HepG2 (cell line): ENCODE measurements at regions not wholly inside any gene's neighbourhood (a gene's known extent, or its start where the extent isn't known, plus 50 kb on each side); places are given as distances from the start of the nearest gene placed in this dataset.

ENCODE experiments used
- ATAC-seq: fragments of 200-7000 bp; cut with Tn5 transposase; 3 replicates; pipeline ENCODE4 v1.9.1; 2020; ENCODE audit warnings: mild to moderate bottlenecking, moderate library complexity
- BruUV-seq: library from RNA; stranded (reverse); fragments of 400-500 nt; replicated peaks from 2 replicates; lab custom pipeline; 2021; lab: Mats Ljungman, UMichigan
- CTCF ChIA-PET: fragments of 300-600 bp; formaldehyde crosslinking; extraction: SDS; loops from one replicate; lab custom pipeline; 2021; ENCODE audit warnings: low total read pairs, inconsistent platforms, low intra/inter-chr PET ratio; lab: Yijun Ruan, JAX
- POLR2A ChIA-PET: fragments of 350-600 bp; sonication (Branson Sonifier 250); formaldehyde crosslinking; loops from one replicate; lab custom pipeline; 2020; ENCODE audit warnings: antibody characterized with exemption, inconsistent platforms; lab: Yijun Ruan, JAX
- DNase-seq: peaks from one replicate; pipeline ENCODE4 v3.0.0-alpha.2; 2015; ENCODE audit warnings: low spot score
- FAIRE-seq: peaks from 3 replicates; lab custom pipeline; 2011; peaks lifted over from hg19 to GRCh38; lab: Jason Lieb, UNC
- H2AFZ ChIP-seq: one replicate; pipeline ENCODE4 v1.6.1; 2011; ENCODE audit warnings: low read length, inconsistent platforms
- H3K27ac ChIP-seq: fragments of 300-600 bp; 3 replicates; pipeline ENCODE4 v1.8.0; 2011; ENCODE audit warnings: mixed run types, mild to moderate bottlenecking, mixed read lengths, low read length, inconsistent platforms; ENCODE audit not compliant: insufficient read depth; ENCODE audit errors: extremely low read length
- H3K27me3 ChIP-seq, 2 experiments: fragments of 200-600 bp in 1 of 2; 2 replicates in 1 of 2; 3 replicates in 1 of 2; pipeline versions ENCODE4 v1.6.0 to v1.8.0; 2011; ENCODE audit warnings: low read length in 2 of 2, mild to moderate bottlenecking in 2 of 2, moderate library complexity in 2 of 2, inconsistent platforms in 1 of 2; ENCODE audit not compliant: insufficient read depth in 2 of 2, control insufficient read depth in 1 of 2
- H3K36me3 ChIP-seq, 2 experiments: fragments of 200-600 bp in 1 of 2; replicated peaks in 1 of 2; 2 replicates in 1 of 2; 3 replicates in 1 of 2; pipeline versions ENCODE4 v1.5.1 to v1.8.0; 2011; ENCODE audit warnings: low read length in 2 of 2, inconsistent platforms in 1 of 2; ENCODE audit not compliant: insufficient read depth in 2 of 2, control insufficient read depth in 1 of 2
- H3K4me1 ChIP-seq: 2 replicates; pipeline ENCODE4 v1.5.1; 2012; ENCODE audit warnings: low read length, inconsistent platforms; ENCODE audit not compliant: insufficient read depth
- H3K4me2 ChIP-seq: 2 replicates; pipeline ENCODE4 v1.6.0; 2011; ENCODE audit warnings: low read depth, low read length, inconsistent platforms
- H3K4me3 ChIP-seq, 3 experiments: fragments of 200-600 bp in 1 of 3; sonication (generic), shearing (Covaris generic) in 1 of 3; replicated peaks in 1 of 3; 2 replicates each; pipeline ENCODE4 v1.5.1; 2011 to 2016; ENCODE audit warnings: low read length in 3 of 3, inconsistent platforms in 2 of 3, low read depth in 2 of 3, mild to moderate bottlenecking in 2 of 3, control low read depth in 1 of 3, mixed read lengths in 1 of 3; ENCODE audit not compliant: insufficient read depth in 1 of 3
- H3K79me2 ChIP-seq: one replicate; pipeline ENCODE4 v1.6.1; 2011; ENCODE audit warnings: low read length, inconsistent platforms; ENCODE audit not compliant: insufficient read depth
- H3K9ac ChIP-seq: 2 replicates; pipeline ENCODE4 v1.6.0; 2011; ENCODE audit warnings: mild to moderate bottlenecking, low read depth, low read length, inconsistent platforms; ENCODE audit not compliant: insufficient read depth
- H3K9me3 ChIP-seq: 2 replicates; pipeline ENCODE4 v1.5.1; 2012; ENCODE audit warnings: mild to moderate bottlenecking, low read length
- H4K20me1 ChIP-seq: 2 replicates; pipeline ENCODE4 v1.6.0; 2011; ENCODE audit warnings: inconsistent platforms, mild to moderate bottlenecking, low read length, moderate library complexity; ENCODE audit not compliant: insufficient read depth
- ARID2 ChIP-seq: sonication (generic); formaldehyde crosslinking; IDR thresholded peaks from 2 replicates; pipeline ENCODE4 v1.8.1; 2022; ENCODE audit warnings: mild to moderate bottlenecking, missing genetic modification reagents, borderline replicate concordance
- ETV6 ChIP-seq: sonication (generic); formaldehyde crosslinking; conservative IDR thresholded peaks from 2 replicates; pipeline ENCODE4 v1.4.0; 2020; ENCODE audit warnings: missing genetic modification reagents
- KDM5B ChIP-seq: sonication (generic); formaldehyde crosslinking; IDR thresholded peaks from 2 replicates; pipeline ENCODE4 v1.4.0; 2020; ENCODE audit warnings: missing genetic modification reagents, mild to moderate bottlenecking, borderline replicate concordance
- MIER2 ChIP-seq: IDR thresholded peaks from 2 replicates; pipeline ENCODE4 v1.6.1; 2016; ENCODE audit warnings: missing biosample characterization, missing genetic modification reagents
- MTA1 ChIP-seq: sonication (generic); formaldehyde crosslinking; IDR thresholded peaks from 2 replicates; pipeline ENCODE4 v1.4.0; 2020; ENCODE audit warnings: missing genetic modification reagents, mild to moderate bottlenecking, borderline replicate concordance
- PAX8 ChIP-seq: sonication (generic); formaldehyde crosslinking; IDR thresholded peaks from 2 replicates; pipeline ENCODE4 v1.8.0; 2022; ENCODE audit warnings: mild to moderate bottlenecking, missing genetic modification reagents, borderline replicate concordance
- PBX3 ChIP-seq: sonication (generic); formaldehyde crosslinking; IDR thresholded peaks from 2 replicates; pipeline ENCODE4 v1.8.1; 2023; ENCODE audit warnings: missing genetic modification reagents, inconsistent platforms, borderline replicate concordance
- SIN3A ChIP-seq: IDR thresholded peaks from 2 replicates; pipeline ENCODE4 v1.6.1; 2011; ENCODE audit warnings: low read depth, mild to moderate bottlenecking, control low read depth, low read length, borderline replicate concordance
- ZNF691 ChIP-seq: sonication (generic); formaldehyde crosslinking; IDR thresholded peaks from 2 replicates; pipeline ENCODE4 v1.4.0; 2020; ENCODE audit warnings: missing genetic modification reagents, low read depth, mild to moderate bottlenecking, borderline replicate concordance
- ZNF780A ChIP-seq: sonication (generic); formaldehyde crosslinking; IDR thresholded peaks from 2 replicates; pipeline ENCODE4 v1.8.0; 2022; ENCODE audit warnings: mild to moderate bottlenecking, missing genetic modification reagents, moderate library complexity
- ZNF841 ChIP-seq: sonication (generic); formaldehyde crosslinking; IDR thresholded peaks from 2 replicates; pipeline ENCODE4 v1.8.1; 2023; ENCODE audit warnings: missing genetic modification reagents, borderline replicate concordance
- WGBS: methylation state at CpG from one replicate; pipeline ENCODE4 v1.1.6; 2017; ENCODE audit warnings: low lambda C conversion rate; 5-methylcytosine and 5-hydroxymethylcytosine counted together
- in situ Hi-C: cut with HindIII; loops from 2 replicates; pipeline ENCODE4 v1.10.0; 2017; ENCODE audit warnings: low pct_unique_long_range_greater_than_20kb; ENCODE audit not compliant: extremely low pct_ligation_motif_present
- intact Hi-C: fragments of 100-400 bp; cut with micrococcal nuclease; formaldehyde crosslinking; loops from one replicate; pipeline ENCODE4 v1.10.0; 2022; ENCODE audit not compliant: unreplicated experiment
- TF ChIP-seq, protein P1 (sequence below): sonication (generic); formaldehyde crosslinking; IDR thresholded peaks from 2 replicates; pipeline ENCODE4 v1.4.0; 2020; ENCODE audit warnings: missing genetic modification reagents

DNA sequence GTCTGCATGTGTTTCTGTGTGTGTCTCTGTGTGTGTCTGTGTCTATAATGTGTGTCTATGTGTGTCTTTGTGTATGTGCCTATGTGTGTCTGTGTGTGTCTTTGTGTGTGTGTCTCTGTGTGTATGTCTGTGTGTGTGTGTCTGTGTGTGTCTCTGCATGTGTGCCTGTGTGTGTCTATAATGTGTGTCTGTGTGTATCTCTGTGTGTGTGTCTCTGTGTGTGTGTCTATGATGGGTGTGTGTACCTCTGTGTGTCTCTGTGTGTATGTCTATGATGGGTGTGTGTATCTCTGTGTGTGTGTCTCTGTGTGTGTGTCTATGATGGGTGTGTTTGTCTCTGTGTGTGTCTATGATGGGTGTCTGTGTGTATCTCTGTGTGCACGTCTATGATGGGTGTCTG, 126.2 kb upstream of the GPC1 start (continued):
- TF ChIP-seq ZNF780A (CRISPR knock-in tag) (no peak), KDM5B (CRISPR knock-in tag) (no peak), ARID2 (no peak), ZNF691 (CRISPR knock-in tag) (no peak), ETV6 (CRISPR knock-in tag) (no peak), MTA1 (CRISPR knock-in tag) (no peak), SIN3A (no peak), PAX8 (no peak)
- TF ChIP-seq, protein P1, sequence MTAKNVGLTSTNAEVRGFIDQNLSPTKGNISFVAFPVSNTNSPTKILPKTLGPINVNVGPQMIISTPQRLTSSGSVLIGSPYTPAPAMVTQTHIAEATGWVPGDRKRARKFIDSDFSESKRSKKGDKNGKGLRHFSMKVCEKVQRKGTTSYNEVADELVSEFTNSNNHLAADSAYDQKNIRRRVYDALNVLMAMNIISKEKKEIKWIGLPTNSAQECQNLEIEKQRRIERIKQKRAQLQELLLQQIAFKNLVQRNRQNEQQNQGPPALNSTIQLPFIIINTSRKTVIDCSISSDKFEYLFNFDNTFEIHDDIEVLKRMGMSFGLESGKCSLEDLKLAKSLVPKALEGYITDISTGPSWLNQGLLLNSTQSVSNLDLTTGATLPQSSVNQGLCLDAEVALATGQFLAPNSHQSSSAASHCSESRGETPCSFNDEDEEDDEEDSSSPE (CRISPR knock-in tag): no peak

DNA sequence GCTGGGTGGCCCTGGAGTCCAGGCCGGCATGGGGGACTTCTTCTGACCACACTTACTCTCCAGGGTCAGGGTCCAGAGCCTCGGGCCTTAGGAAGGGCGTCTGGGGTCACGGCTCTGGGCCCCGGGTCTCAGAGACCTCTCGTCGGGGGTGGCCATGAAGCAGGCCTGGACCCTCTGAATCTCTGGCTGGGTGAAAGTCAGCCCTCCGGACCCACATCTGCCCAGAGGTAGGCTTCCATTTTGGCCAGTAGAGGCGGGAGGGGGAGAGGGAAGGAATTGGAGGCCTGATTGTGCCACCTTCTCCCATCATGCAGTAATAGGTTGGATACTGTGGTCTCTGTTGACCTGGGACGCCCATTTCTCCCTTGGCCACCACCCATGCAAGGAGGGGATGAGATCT, 125.3 kb upstream of the GPC1 start:
- POLR2A ChIA-PET: no interaction called here
- H3K4me1 ChIP-seq: no peaks in the 10 kb centered on the region
- ATAC-seq (peak; percentile 29; the same call in 2 of the 3 replicates), DNase-seq (no peak), FAIRE-seq (no peak)
- H4K20me1 ChIP-seq: no peaks in the 10 kb centered on the region
- 6% methylated on average over 9 of the region's 10 CpGs for WGBS
- in situ Hi-C loops: no loop called here
- no peak overlapping the region for H3K4me3 ChIP-seq
- no peaks in the 10 kb centered on the region for H3K36me3 ChIP-seq
- BruUV-seq: no TSS peak
- no peak overlapping the region for H3K4me2 ChIP-seq
- peaks cover 4 to 35% of the 10 kb centered on the region in 2 experiments; a peak in 3 of 5 replicates for H3K27me3 ChIP-seq
- CTCF ChIA-PET: no interaction called here
- no peak overlapping the region for H3K27ac ChIP-seq
- no peaks in the 10 kb centered on the region for H3K79me2 ChIP-seq
- no peak for TF ChIP-seq ZNF841 (CRISPR knock-in tag)
- TF ChIP-seq MIER2 (CRISPR knock-in tag): no peak
- TF ChIP-seq PBX3 (CRISPR knock-in tag): no peak
- intact Hi-C loops: loop anchor here (5.0 kb wide), 1 partner anchor 107 kb away; no protein-coding TSS in a partner anchor
- no peaks in the 10 kb centered on the region for H3K9me3 ChIP-seq
- H3K9ac ChIP-seq: no peak overlapping the region
- no peak overlapping the region for H2AFZ ChIP-seq
